GM20431 (cell line): ENCODE measurements at regions not wholly inside any gene's neighbourhood (a gene's known extent, or its start where the extent isn't known, plus 50 kb on each side); places are given as distances from the start of the nearest gene placed in this dataset.
"Not testable (repeated sequence)": the region's sequence is repeated elsewhere in the genome, so short reads cannot be mapped to it uniquely, and the experiment has no call there.

Experiments used
- in situ Hi-C: fragments of 300-500 bp; cut with MseI, MboI; formaldehyde crosslinking; loops from one replicate; pipeline ENCODE4 v1.15.0; 2020; ENCODE audit warnings: low sequenced_read_pairs; ENCODE audit not compliant: unreplicated experiment

- in situ Hi-C loops, result not testable (repeated sequence)
Observed at GRCh38 chr15:85196697-85197096, 183.7 kb upstream of the AKAP13 start.

GRCh38 chr15:85197582-85197981, 182.8 kb upstream of the AKAP13 start:
- in situ Hi-C loops, result not testable (repeated sequence)

GRCh38 chr15:85198432-85198831, 182.0 kb upstream of the AKAP13 start:
- in situ Hi-C loops, result not testable (repeated sequence)

- in situ Hi-C loops, result not testable (repeated sequence)
Observed at GRCh38 chr15:85200215-85200614, 180.2 kb upstream of the AKAP13 start.

- in situ Hi-C loops, result not testable (repeated sequence)
Observed at GRCh38 chr15:85201118-85201793, 179.1 kb upstream of the AKAP13 start.

GRCh38 chr15:85204481-85204880, 175.9 kb upstream of the AKAP13 start:
- in situ Hi-C loops, result not testable (repeated sequence)

- in situ Hi-C loops, result not testable (repeated sequence)
Observed at GRCh38 chr15:85233791-85234325, 146.5 kb upstream of the AKAP13 start.

- in situ Hi-C loops, result not testable (repeated sequence)
Observed at GRCh38 chr15:85234450-85235196, 145.8 kb upstream of the AKAP13 start.

GRCh38 chr15:85244056-85244455, 136.3 kb upstream of the AKAP13 start:
- in situ Hi-C loops, result not testable (repeated sequence)

- in situ Hi-C loops, result not testable (repeated sequence)
Observed at GRCh38 chr15:85250938-85251542, 129.4 kb upstream of the AKAP13 start.

GRCh38 chr15:85253196-85253915, 127.0 kb upstream of the AKAP13 start:
- in situ Hi-C loops, result not testable (repeated sequence)

- in situ Hi-C loops, result not testable (repeated sequence)
Observed at GRCh38 chr15:85254961-85255360, 125.4 kb upstream of the AKAP13 start.

GRCh38 chr15:85255502-85255901, 124.9 kb upstream of the AKAP13 start:
- in situ Hi-C loops, result not testable (repeated sequence)

GRCh38 chr15:85256009-85256997, 124.1 kb upstream of the AKAP13 start:
- in situ Hi-C loops, result not testable (repeated sequence)

- in situ Hi-C loops, result not testable (repeated sequence)
Observed at GRCh38 chr15:85258062-85258445, 122.3 kb upstream of the AKAP13 start.

- in situ Hi-C loops, result not testable (repeated sequence)
Observed at GRCh38 chr15:85258559-85259209, 121.7 kb upstream of the AKAP13 start.

GRCh38 chr15:85260526-85260925, 119.9 kb upstream of the AKAP13 start:
- in situ Hi-C loops, result not testable (repeated sequence)

- in situ Hi-C loops, result not testable (repeated sequence)
Observed at GRCh38 chr15:85262461-85263055, 117.8 kb upstream of the AKAP13 start.
